Astrocyte (in vitro differentiated cells and primary cell): ENCODE measurements at regions not wholly inside any gene's neighbourhood (a gene's known extent, or its start where the extent isn't known, plus 50 kb on each side); places are given as distances from the start of the nearest gene placed in this dataset.

Experiments
- EZH2 ChIP-seq: IDR thresholded peaks from 2 replicates; pipeline ENCODE4 v1.6.1; 2012; ENCODE audit warnings: mild to moderate bottlenecking, low read length, inconsistent platforms; ENCODE audit not compliant: insufficient read depth
- TF ChIP-seq, protein P1 (sequence below): IDR thresholded peaks from 2 replicates; pipeline ENCODE4 v1.5.1; 2011; ENCODE audit warnings: low read depth, mild to moderate bottlenecking, inconsistent platforms, low read length, moderate library complexity; ENCODE audit not compliant: insufficient read depth

DNA sequence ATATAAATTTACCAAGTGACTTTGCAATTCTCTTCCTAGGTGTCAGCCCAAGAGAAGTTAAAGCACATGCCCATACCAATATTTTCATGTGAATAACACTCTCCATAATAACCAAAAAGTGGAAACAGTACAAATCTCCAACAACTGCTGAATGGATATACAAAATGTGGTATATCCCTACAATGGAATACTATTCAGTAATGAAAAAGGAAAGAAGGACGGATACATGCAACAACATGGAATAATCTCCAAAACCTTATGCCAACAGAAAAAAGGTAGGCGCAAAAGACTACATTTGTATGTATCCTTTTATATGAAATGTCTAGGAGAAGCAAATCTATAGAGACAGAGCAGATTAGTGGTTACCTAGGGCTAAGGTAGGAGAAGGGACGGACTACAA, 487.7 kb upstream of the ID4 start:
- TF ChIP-seq, protein P1, sequence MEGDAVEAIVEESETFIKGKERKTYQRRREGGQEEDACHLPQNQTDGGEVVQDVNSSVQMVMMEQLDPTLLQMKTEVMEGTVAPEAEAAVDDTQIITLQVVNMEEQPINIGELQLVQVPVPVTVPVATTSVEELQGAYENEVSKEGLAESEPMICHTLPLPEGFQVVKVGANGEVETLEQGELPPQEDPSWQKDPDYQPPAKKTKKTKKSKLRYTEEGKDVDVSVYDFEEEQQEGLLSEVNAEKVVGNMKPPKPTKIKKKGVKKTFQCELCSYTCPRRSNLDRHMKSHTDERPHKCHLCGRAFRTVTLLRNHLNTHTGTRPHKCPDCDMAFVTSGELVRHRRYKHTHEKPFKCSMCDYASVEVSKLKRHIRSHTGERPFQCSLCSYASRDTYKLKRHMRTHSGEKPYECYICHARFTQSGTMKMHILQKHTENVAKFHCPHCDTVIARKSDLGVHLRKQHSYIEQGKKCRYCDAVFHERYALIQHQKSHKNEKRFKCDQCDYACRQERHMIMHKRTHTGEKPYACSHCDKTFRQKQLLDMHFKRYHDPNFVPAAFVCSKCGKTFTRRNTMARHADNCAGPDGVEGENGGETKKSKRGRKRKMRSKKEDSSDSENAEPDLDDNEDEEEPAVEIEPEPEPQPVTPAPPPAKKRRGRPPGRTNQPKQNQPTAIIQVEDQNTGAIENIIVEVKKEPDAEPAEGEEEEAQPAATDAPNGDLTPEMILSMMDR: no peak
- no peak for TF ChIP-seq EZH2
